ENCODE measurements at regions not wholly inside any gene's neighbourhood (a gene's known extent, or its start where the extent isn't known, plus 50 kb on each side); places are given as distances from the start of the nearest gene placed in this dataset.
"Not testable (repeated sequence)": the region's sequence is repeated elsewhere in the genome, so short reads cannot be mapped to it uniquely, and the experiment has no call there.

GRCh38 chr5:56763711-56764466, 51.5 kb upstream of the MAP3K1 start:
- no peak for DNase-seq

- DNase-seq = no peak
Observed at GRCh38 chr5:56763182-56763581, 52.2 kb upstream of the MAP3K1 start.

- no peak for DNase-seq
Observed at GRCh38 chr5:56761151-56761885, 54.0 kb upstream of the MAP3K1 start.

GRCh38 chr5:56760723-56761122, 54.6 kb upstream of the MAP3K1 start:
- no peak for DNase-seq

- no peak for DNase-seq
Observed at GRCh38 chr5:56759521-56760216, 55.7 kb upstream of the MAP3K1 start.

- DNase-seq = no peak
Observed at GRCh38 chr5:56757077-56757476, 58.3 kb upstream of the MAP3K1 start.

- no peak for DNase-seq
Observed at GRCh38 chr5:56755036-56755555, 60.3 kb upstream of the MAP3K1 start.

GRCh38 chr5:56753588-56753987, 61.8 kb upstream of the MAP3K1 start:
- not testable (repeated sequence) for DNase-seq

GRCh38 chr5:56751572-56752313, 63.6 kb upstream of the MAP3K1 start:
- no peak for DNase-seq

GRCh38 chr5:56749842-56750241, 65.5 kb upstream of the MAP3K1 start:
- DNase-seq = no peak

GRCh38 chr5:56746553-56747339, 68.6 kb upstream of the MAP3K1 start:
- no peak for DNase-seq

- no peak for DNase-seq
Observed at GRCh38 chr5:56745864-56746263, 69.5 kb upstream of the MAP3K1 start.

- DNase-seq = no peak
Observed at GRCh38 chr5:56740868-56741267, 74.5 kb upstream of the MAP3K1 start.

GRCh38 chr5:56739990-56740389, 75.4 kb upstream of the MAP3K1 start:
- no peak for DNase-seq

GRCh38 chr5:56737951-56738606, 77.3 kb upstream of the MAP3K1 start:
- DNase-seq = no peak

- DNase-seq = peak in 1 of 2 experiments; percentile 21
Observed at GRCh38 chr5:56737002-56737621, 78.2 kb upstream of the MAP3K1 start.

- DNase-seq = peak; percentile 20 to 31
Observed at GRCh38 chr5:56735849-56736641, 79.3 kb upstream of the MAP3K1 start.

- no peak for DNase-seq
Observed at GRCh38 chr5:56734091-56734694, 81.2 kb upstream of the MAP3K1 start.

GRCh38 chr5:56733580-56733979, 81.8 kb upstream of the MAP3K1 start:
- no peak for DNase-seq

- no peak for DNase-seq
Observed at GRCh38 chr5:56732121-56732520, 83.2 kb upstream of the MAP3K1 start.
